PC-9 (cell line): ENCODE measurements at regions not wholly inside any gene's neighbourhood (a gene's known extent, or its start where the extent isn't known, plus 50 kb on each side); places are given as distances from the start of the nearest gene placed in this dataset.

Experiments used
- EZH2 ChIP-seq: fragments of 200-600 bp; sonication (generic); IDR thresholded peaks from 2 replicates; pipeline ENCODE4 v1.8.0; 2017; ENCODE audit warnings: antibody characterized with exemption, low read depth
- TF ChIP-seq, protein P1 (sequence below): fragments of 200-600 bp; sonication (generic); conservative IDR thresholded peaks from 2 replicates; pipeline ENCODE4 v1.6.1; 2017; ENCODE audit warnings: mixed run types, antibody characterized with exemption, mild to moderate bottlenecking, moderate library complexity

DNA sequence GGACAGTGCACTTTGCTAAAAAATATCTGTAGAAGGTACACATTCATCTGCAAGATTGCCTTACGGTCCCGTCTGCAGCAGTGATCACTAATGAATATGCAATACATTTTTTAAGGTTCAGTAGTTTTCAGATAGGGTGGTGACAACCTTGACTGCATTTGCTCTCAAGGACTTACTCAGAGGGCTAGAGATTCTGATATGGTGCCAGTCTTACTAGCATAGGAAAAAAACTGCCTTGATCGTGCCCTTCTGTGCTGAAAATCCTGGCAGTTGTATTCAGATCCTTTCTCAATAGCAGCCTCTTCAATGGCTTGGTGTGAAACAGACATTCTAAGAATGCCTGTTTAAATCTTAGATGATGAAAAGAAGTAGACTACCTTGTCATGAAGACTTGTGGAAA is 411.9 kb upstream of the CCDC54 start:
- TF ChIP-seq, protein P1, sequence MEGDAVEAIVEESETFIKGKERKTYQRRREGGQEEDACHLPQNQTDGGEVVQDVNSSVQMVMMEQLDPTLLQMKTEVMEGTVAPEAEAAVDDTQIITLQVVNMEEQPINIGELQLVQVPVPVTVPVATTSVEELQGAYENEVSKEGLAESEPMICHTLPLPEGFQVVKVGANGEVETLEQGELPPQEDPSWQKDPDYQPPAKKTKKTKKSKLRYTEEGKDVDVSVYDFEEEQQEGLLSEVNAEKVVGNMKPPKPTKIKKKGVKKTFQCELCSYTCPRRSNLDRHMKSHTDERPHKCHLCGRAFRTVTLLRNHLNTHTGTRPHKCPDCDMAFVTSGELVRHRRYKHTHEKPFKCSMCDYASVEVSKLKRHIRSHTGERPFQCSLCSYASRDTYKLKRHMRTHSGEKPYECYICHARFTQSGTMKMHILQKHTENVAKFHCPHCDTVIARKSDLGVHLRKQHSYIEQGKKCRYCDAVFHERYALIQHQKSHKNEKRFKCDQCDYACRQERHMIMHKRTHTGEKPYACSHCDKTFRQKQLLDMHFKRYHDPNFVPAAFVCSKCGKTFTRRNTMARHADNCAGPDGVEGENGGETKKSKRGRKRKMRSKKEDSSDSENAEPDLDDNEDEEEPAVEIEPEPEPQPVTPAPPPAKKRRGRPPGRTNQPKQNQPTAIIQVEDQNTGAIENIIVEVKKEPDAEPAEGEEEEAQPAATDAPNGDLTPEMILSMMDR = no peak
- TF ChIP-seq EZH2 = no peak
